H7 (cell line): ENCODE measurements at regions not wholly inside any gene's neighbourhood (a gene's known extent, or its start where the extent isn't known, plus 50 kb on each side); places are given as distances from the start of the nearest gene placed in this dataset.
A peak's percentile ranks its signal among the peaks of the same experiment; 100 is the strongest.

ENCODE experiments used
- DNase-seq: peaks from one replicate; pipeline ENCODE4 v3.0.0; 2012
- H3K27me3 ChIP-seq: 2 replicates; pipeline ENCODE4 v1.6.0; 2011; ENCODE audit warnings: mild to moderate bottlenecking, low read length; ENCODE audit not compliant: control insufficient read depth, insufficient read depth
- H3K36me3 ChIP-seq: replicated peaks from 2 replicates; pipeline ENCODE4 v1.5.1; 2011; ENCODE audit warnings: low read length; ENCODE audit not compliant: control insufficient read depth, insufficient read depth
- H3K4me3 ChIP-seq: 2 replicates; pipeline ENCODE4 v1.5.1; 2011; ENCODE audit warnings: low read depth, mild to moderate bottlenecking, control low read depth, low read length, moderate library complexity; ENCODE audit not compliant: insufficient read depth

DNA sequence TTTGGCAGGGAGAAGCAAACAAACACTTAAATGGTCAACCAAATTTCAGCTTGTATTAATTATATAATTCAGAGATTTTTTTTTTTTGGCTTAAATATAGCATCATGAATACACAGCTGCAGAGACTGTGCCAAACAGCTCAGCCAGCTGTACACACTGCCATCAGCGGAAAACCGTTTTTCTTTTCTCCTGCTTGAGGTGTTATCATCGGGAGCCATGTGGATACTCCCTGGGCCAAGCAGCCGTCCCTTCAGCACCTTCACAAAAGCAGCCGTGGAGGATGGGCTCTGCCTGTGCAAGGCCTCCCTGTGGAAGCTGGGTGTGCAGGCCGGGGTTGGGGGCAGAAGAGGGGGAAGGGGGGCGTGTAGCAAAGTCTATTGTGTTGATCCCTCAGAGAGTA lies 85.0 kb downstream of the NUF2 start:
- DNase-seq, result no peak
- no peaks in the 10 kb centered on the region for H3K27me3 ChIP-seq
- H3K4me3 ChIP-seq, result no peak overlapping the region
- H3K36me3 ChIP-seq, result no peaks in the 10 kb centered on the region

GRCh38 chr1:163408262-163408661 lies 86.5 kb downstream of the NUF2 start:
- Histone ChIP-seq H3K36me3 (no peaks in the 10 kb centered on the region), H3K4me3 (no peak overlapping the region), H3K27me3 (no peaks in the 10 kb centered on the region)
- DNase-seq, result no peak

DNA sequence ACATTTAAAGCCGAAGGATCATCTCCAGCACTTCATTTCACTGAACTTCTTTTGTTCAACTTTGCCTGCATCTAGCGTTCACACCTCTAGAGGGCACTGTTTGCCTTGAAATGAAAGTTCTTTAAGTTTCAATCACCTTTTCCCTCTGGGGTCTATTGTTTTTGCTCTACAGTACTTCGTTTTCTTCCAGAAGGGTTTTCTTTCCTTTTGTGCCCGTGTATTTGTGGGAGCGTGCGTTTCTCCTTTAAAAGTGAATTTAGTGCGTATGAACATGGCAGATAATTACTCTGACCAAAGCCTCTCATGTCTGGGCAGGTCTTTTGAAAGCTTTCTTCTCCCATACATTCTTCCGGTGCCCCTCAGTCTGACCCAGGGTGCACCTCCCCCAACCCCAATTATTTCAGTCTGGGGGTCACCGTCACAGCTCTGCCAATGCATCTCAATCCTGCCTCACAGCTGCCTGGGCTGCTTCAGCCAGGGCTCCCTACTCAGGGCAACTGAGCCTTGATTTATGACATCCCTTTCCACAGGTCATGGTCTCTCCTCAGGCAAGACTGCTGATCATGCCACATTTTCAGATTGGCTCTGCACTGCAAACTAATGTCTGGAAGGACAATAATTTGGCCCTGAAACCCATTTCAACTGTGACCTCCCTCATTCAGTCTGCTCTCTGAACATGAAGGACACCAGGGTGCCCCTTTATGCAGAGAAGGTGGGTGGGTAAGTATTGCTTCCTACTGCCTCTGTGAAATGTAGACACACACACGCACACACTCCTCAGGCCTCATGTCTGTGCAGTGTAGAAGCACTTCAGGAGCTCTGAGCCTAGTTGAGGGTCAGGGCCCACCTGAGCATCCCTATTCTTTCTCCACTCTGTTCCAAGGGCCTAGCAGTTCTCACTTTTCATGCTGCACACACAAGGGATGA lies 88.6 kb downstream of the NUF2 start:
- peak; percentile 67 for DNase-seq
- Histone ChIP-seq H3K36me3 (no peaks in the 10 kb centered on the region), H3K27me3 (no peaks in the 10 kb centered on the region), H3K4me3 (no peak overlapping the region)

GRCh38 chr1:163412221-163412620 lies 90.5 kb downstream of the NUF2 start:
- H3K36me3 ChIP-seq, result no peaks in the 10 kb centered on the region
- H3K4me3 ChIP-seq, result no peak overlapping the region
- DNase-seq, result no peak
- H3K27me3 ChIP-seq, result no peaks in the 10 kb centered on the region

- H3K4me3 ChIP-seq, result no peak overlapping the region
- H3K27me3 ChIP-seq, result no peaks in the 10 kb centered on the region
- DNase-seq, result no peak
- H3K36me3 ChIP-seq, result no peaks in the 10 kb centered on the region
These were observed 93.0 kb downstream of the NUF2 start for GRCh38 chr1:163414778-163415177.

DNA sequence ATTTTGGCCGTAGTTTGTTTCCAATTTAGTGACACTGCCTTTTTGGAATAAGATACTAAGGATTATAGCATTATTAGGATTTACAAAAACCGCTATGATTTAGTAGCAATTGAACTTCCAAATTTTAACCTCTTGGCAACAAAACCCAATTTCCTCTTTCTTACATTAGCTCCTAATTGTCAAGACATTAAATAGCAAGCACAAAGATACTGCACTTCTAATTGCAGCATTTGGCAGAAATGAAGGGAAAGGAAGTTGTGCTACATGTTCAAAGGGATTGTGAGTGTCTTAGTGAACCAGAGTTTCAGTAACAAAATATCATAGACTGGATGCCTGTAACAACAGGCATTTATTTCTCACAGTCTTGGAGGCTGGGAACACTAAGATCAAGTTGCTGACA lies 99.9 kb downstream of the NUF2 start:
- H3K4me3 ChIP-seq, result no peak overlapping the region
- H3K36me3 ChIP-seq, result no peaks in the 10 kb centered on the region
- DNase-seq, result no peak
- H3K27me3 ChIP-seq, result no peaks in the 10 kb centered on the region

GRCh38 chr1:163422738-163423404 lies 101.1 kb downstream of the NUF2 start:
- DNase-seq, result no peak
- H3K4me3 ChIP-seq, result no peak overlapping the region
- no peaks in the 10 kb centered on the region for H3K27me3 ChIP-seq
- no peaks in the 10 kb centered on the region for H3K36me3 ChIP-seq

GRCh38 chr1:163426505-163427251 lies 104.9 kb downstream of the NUF2 start:
- no peak for DNase-seq
- H3K36me3 ChIP-seq, result no peaks in the 10 kb centered on the region
- no peak overlapping the region for H3K4me3 ChIP-seq
- no peaks in the 10 kb centered on the region for H3K27me3 ChIP-seq

- H3K27me3 ChIP-seq, result no peaks in the 10 kb centered on the region
- no peaks in the 10 kb centered on the region for H3K36me3 ChIP-seq
- no peak overlapping the region for H3K4me3 ChIP-seq
- no peak for DNase-seq
These were observed 105.5 kb downstream of the NUF2 start for GRCh38 chr1:163427279-163427678.

DNA sequence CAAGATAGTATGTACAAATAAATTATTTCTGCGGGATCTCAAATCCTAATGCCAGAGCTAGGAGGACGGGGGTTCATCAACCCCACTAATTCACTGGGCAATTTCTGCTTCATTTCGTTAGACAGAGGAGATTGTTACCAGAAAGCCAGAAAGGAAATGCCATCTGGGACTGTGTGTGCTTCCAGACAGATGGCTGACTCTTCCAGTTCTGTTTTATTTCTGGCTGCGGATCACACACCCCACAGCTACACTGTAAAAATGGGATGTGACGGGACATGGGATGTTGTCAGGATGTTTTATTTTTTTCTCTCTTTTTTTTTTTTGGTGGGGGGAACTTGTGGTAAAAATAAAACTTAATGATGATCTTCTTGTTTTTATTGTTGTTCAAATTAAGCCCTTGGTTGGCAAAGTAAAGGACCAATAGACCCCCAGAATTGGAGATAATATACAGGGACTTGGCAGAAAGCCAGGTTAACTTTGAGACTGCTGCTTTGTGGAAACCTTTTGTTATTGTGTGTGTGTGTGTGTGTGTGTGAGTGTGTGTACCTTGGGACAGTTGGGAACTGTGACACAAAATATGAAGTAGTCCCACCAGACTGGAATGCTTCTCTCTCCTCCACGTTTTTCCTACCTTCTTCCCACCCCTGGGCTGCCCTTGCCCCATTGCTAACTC lies 114.5 kb downstream of the NUF2 start:
- no peaks in the 10 kb centered on the region for H3K36me3 ChIP-seq
- no peak overlapping the region for H3K4me3 ChIP-seq

DNA sequence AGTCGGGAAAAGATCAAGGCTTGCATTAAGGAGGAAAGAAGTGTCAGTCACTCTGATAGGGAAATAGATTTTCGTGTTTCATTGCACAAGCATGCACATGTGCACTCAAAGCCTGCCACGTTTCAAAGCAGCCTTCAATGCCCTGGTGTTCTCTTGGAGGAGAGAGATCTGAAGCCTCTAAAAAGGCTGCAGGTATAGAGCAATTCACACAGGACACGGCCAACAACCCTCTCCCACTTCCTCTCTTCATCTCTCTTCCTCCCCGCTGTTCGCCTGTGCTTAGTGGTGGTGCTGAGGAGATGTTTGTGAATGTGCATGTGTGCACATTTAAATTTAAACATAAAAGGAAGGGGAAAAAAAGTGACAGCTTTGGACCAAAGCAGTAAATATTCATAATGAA lies 117.7 kb downstream of the NUF2 start:
- no peak for DNase-seq
- Histone ChIP-seq H3K36me3 (no peaks in the 10 kb centered on the region), H3K4me3 (no peak overlapping the region), H3K27me3 (no peaks in the 10 kb centered on the region)

More for the DNA sequence above, 114.5 kb downstream of the NUF2 start:
- DNase-seq, result no peak
- H3K27me3 ChIP-seq, result no peaks in the 10 kb centered on the region

- no peak for DNase-seq
- H3K27me3 ChIP-seq, result no peaks in the 10 kb centered on the region
- no peaks in the 10 kb centered on the region for H3K36me3 ChIP-seq
- H3K4me3 ChIP-seq, result no peak overlapping the region
These were observed 118.3 kb downstream of the NUF2 start for GRCh38 chr1:163440090-163440489.

GRCh38 chr1:163442231-163442879 lies 120.6 kb downstream of the NUF2 start:
- no peak for DNase-seq
- no peak overlapping the region for H3K4me3 ChIP-seq
- H3K27me3 ChIP-seq, result no peaks in the 10 kb centered on the region
- no peaks in the 10 kb centered on the region for H3K36me3 ChIP-seq

DNA sequence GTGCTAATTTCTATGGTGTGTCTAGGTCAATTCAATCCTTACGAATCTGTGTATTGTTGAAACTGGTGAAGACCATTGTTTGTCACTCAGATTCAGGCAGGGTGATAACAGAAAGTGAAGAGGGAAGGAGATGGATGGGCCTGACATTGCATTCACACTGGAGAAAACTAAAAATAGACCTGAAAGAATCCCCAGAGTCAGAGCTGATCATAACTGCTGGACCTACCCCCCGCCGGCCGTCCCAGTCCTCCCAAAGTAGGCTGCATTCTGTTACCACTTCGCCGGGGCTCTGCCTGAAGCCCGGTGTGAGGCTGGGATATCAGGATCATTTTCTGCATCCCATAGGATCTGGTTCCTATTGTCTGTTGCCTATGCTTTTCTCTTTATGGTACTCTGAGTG lies 121.1 kb downstream of the NUF2 start:
- H3K27me3 ChIP-seq, result no peaks in the 10 kb centered on the region
- no peak for DNase-seq
- H3K36me3 ChIP-seq, result no peaks in the 10 kb centered on the region
- H3K4me3 ChIP-seq, result no peak overlapping the region
